Parathyroid adenoma (tissue), 2 donors: ENCODE measurements at regions not wholly inside any gene's neighbourhood (a gene's known extent, or its start where the extent isn't known, plus 50 kb on each side); places are given as distances from the start of the nearest gene placed in this dataset.

Experiments
- H2AFZ ChIP-seq: fragments of 300-600 bp; sonication (generic); one replicate; pipeline ENCODE4 v1.7.0; 2017; ENCODE audit warnings: antibody characterized with exemption, mild to moderate bottlenecking
- H3K27ac ChIP-seq: fragments of 300-600 bp; sonication (generic); one replicate; pipeline ENCODE4 v1.7.0; 2017
- H3K27me3 ChIP-seq: fragments of 300-600 bp; sonication (generic); one replicate; pipeline ENCODE4 v1.7.0; 2017; ENCODE audit warnings: low read length; ENCODE audit not compliant: control insufficient read depth, insufficient read depth
- H3K36me3 ChIP-seq: fragments of 300-600 bp; sonication (generic); one replicate; pipeline ENCODE4 v1.7.0; 2017; ENCODE audit warnings: low read length; ENCODE audit not compliant: control insufficient read depth, insufficient read depth
- H3K4me1 ChIP-seq: fragments of 300-600 bp; sonication (generic); one replicate; pipeline ENCODE4 v1.7.0; 2017; ENCODE audit warnings: control low read depth
- H3K4me2 ChIP-seq: fragments of 300-600 bp; sonication (generic); one replicate; pipeline ENCODE4 v1.7.0; 2017; ENCODE audit warnings: low read length
- H3K4me3 ChIP-seq: fragments of 300-600 bp; sonication (generic); one replicate; pipeline ENCODE4 v1.7.0; 2017; ENCODE audit warnings: low read depth, low read length
- H3K79me2 ChIP-seq: fragments of 300-600 bp; sonication (generic); one replicate; pipeline ENCODE4 v1.7.0; 2017; ENCODE audit warnings: control low read depth
- H3K9ac ChIP-seq: fragments of 300-600 bp; sonication (generic); one replicate; pipeline ENCODE4 v1.7.0; 2017; ENCODE audit warnings: mild to moderate bottlenecking
- H3K9me3 ChIP-seq: fragments of 300-600 bp; sonication (generic); one replicate; pipeline ENCODE4 v1.7.0; 2017; ENCODE audit warnings: low read length; ENCODE audit not compliant: control insufficient read depth
- TF ChIP-seq, protein P1 (sequence below): fragments of 300-600 bp; sonication (generic); IDR thresholded peaks from one replicate; pipeline ENCODE4 v1.7.0; 2017; ENCODE audit warnings: antibody characterized with exemption, mild to moderate bottlenecking
- donor health status: primary hyperparathyroidism.

DNA sequence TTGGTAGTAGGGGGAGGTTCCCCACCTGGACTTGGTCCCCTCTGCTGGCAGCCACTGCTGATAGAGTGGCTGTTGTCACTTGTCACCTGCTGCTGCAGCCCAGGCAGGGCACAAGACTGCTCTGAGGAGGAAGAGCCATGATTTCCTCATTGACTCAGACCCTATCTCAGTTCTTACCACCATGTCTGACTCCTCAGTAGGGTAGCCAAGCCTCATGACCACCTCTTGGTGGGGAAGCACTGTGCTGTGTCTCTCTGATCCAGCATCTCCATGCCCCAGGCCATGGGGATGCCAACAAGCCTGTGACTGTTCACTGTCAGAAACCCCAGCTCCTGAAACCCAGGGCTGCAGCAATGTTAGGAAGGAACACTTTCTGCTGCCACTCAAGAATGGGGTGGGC is 173.0 kb downstream of the WSCD1 start:
- Histone ChIP-seq H3K79me2 (no peaks in the 10 kb centered on the region), H3K4me2 (no peak overlapping the region), H3K27ac (no peak overlapping the region), H3K9me3 (no peaks in the 10 kb centered on the region), H3K4me3 (no peak overlapping the region), H3K9ac (no peak overlapping the region), H2AFZ (no peak overlapping the region), H3K4me1 (no peaks in the 10 kb centered on the region), H3K27me3 (no peaks in the 10 kb centered on the region), H3K36me3 (no peaks in the 10 kb centered on the region)
- TF ChIP-seq, protein P1, sequence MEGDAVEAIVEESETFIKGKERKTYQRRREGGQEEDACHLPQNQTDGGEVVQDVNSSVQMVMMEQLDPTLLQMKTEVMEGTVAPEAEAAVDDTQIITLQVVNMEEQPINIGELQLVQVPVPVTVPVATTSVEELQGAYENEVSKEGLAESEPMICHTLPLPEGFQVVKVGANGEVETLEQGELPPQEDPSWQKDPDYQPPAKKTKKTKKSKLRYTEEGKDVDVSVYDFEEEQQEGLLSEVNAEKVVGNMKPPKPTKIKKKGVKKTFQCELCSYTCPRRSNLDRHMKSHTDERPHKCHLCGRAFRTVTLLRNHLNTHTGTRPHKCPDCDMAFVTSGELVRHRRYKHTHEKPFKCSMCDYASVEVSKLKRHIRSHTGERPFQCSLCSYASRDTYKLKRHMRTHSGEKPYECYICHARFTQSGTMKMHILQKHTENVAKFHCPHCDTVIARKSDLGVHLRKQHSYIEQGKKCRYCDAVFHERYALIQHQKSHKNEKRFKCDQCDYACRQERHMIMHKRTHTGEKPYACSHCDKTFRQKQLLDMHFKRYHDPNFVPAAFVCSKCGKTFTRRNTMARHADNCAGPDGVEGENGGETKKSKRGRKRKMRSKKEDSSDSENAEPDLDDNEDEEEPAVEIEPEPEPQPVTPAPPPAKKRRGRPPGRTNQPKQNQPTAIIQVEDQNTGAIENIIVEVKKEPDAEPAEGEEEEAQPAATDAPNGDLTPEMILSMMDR, result no peak

DNA sequence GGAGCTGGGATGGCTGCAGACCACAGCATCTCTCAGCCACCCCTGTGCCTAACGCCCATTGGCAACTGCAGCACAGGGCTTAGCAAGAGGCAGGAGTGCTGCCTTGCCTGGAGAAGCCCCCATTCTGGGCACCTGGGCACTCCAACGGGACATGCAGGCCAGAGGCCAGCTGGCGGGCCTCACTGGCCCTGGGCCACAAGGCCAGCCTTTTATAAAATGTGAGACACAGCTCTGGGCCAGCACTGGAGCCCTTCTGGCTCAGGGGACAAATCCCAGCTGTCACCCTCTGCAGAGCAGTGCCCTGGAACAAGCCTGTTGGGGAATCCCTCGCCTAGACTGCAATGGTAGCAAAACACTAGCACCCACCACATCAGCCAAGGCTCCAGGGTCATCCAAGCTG is 171.8 kb downstream of the WSCD1 start:
- no peaks in the 10 kb centered on the region for H3K36me3 ChIP-seq
- H3K27me3 ChIP-seq, result no peaks in the 10 kb centered on the region
- no peaks in the 10 kb centered on the region for H3K9me3 ChIP-seq
- no peak overlapping the region for H3K4me3 ChIP-seq
- no peaks in the 10 kb centered on the region for H3K79me2 ChIP-seq
- TF ChIP-seq, protein P1, result no peak
- no peaks in the 10 kb centered on the region for H3K4me1 ChIP-seq
- no peak overlapping the region for H3K9ac ChIP-seq
- no peak overlapping the region for H3K27ac ChIP-seq
- H3K4me2 ChIP-seq, result no peak overlapping the region
- H2AFZ ChIP-seq, result no peak overlapping the region

DNA sequence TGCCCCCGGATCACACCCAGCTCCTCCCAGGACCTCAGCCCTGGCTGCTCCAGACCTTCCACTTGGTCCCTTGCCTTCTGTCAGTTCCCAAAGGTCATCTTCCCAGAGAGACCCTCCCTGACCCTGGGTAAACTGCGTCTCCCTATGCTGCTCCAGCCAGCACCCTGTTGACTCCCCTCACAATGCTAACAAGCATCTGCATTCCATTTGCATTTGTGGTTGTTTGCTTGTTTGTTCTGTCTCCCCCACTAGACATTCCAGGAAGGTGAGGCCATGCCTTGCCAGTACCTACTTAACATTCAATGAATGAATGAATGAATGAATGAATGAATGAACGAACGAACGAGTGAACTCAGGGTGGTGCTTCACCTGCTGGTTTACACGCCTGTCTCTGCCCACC is 171.2 kb downstream of the WSCD1 start:
- no peak overlapping the region for H3K27ac ChIP-seq
- H3K4me3 ChIP-seq, result no peak overlapping the region
- TF ChIP-seq, protein P1, result no peak
- no peaks in the 10 kb centered on the region for H3K79me2 ChIP-seq
- no peaks in the 10 kb centered on the region for H3K9me3 ChIP-seq
- no peak overlapping the region for H3K9ac ChIP-seq
- H3K4me1 ChIP-seq, result no peaks in the 10 kb centered on the region
- no peaks in the 10 kb centered on the region for H3K36me3 ChIP-seq
- no peak overlapping the region for H2AFZ ChIP-seq
- no peaks in the 10 kb centered on the region for H3K27me3 ChIP-seq
- no peak overlapping the region for H3K4me2 ChIP-seq

DNA sequence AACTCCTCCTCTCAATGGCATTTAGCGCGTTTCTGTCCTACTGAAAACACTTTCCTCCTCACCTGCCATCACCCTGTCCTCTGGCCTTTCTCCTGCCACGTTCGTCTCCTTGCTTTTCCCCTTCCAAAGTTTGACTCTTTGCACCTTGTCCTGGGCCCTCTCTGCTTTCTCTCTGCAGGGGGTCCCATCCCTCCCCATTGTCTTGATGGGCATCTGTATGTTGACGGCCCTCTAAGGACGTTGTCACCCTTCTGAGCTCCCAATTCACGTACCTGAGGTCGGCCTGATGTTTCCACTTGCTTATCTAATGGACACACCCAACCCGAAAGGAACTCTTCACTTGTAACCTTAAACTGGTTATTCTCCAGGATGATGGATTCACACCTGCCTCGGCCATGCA is 170.4 kb downstream of the WSCD1 start:
- H3K4me2 ChIP-seq, result no peak overlapping the region
- no peak overlapping the region for H3K4me3 ChIP-seq
- H3K79me2 ChIP-seq, result no peaks in the 10 kb centered on the region
- no peak overlapping the region for H2AFZ ChIP-seq
- no peak overlapping the region for H3K9ac ChIP-seq
- no peaks in the 10 kb centered on the region for H3K27me3 ChIP-seq
- no peaks in the 10 kb centered on the region for H3K4me1 ChIP-seq
- H3K27ac ChIP-seq, result no peak overlapping the region
- no peaks in the 10 kb centered on the region for H3K9me3 ChIP-seq
- no peaks in the 10 kb centered on the region for H3K36me3 ChIP-seq
- TF ChIP-seq, protein P1, result no peak

DNA sequence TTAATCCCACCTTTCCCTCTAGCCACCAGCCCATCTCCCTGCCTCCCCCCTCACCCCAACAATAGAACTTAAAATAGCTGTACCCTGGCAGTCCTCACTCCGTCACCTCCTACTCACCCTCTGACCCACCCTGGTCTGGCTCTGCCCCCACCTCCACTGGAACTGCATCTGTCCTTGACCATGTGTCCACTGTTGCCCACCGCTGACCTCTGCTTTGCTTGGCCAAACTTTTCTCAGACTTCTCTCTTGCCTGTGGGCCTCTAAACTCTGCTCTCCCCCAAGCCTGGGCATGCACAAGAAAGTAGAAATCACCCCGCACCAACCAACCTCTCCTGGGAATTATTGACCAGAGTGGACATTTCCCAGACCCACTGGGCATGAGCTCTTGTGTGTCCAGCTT is 169.8 kb downstream of the WSCD1 start:
- H2AFZ ChIP-seq, result no peak overlapping the region
- H3K9ac ChIP-seq, result no peak overlapping the region
- no peaks in the 10 kb centered on the region for H3K79me2 ChIP-seq
- no peaks in the 10 kb centered on the region for H3K36me3 ChIP-seq
- H3K4me2 ChIP-seq, result no peak overlapping the region
- H3K4me1 ChIP-seq, result no peaks in the 10 kb centered on the region
- no peak overlapping the region for H3K4me3 ChIP-seq
- no peaks in the 10 kb centered on the region for H3K27me3 ChIP-seq
- TF ChIP-seq, protein P1, result no peak
- no peaks in the 10 kb centered on the region for H3K9me3 ChIP-seq
- H3K27ac ChIP-seq, result no peak overlapping the region
